ENCODE measurements at regions not wholly inside any gene's neighbourhood (a gene's known extent, or its start where the extent isn't known, plus 50 kb on each side); places are given as distances from the start of the nearest gene placed in this dataset.

DNA sequence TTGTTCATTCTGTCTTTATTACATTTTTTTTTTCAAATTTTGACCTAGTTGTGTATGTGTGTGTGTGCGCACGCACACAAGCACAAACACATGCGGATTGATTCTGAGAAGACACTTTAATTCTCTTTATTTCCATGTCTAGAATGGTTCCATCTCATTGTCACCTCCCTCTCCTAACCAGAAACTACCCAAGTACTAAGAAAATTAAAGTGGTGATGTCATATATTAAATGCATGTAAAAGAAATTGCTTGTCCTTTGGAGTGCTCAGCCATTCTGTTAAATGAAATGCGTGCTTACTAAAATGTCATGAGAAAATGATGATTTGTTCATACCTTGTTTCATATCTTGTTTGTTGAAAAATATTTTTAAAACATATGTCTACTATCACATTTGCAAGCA is 1297.0 kb upstream of the TENM3 start:
- TF ChIP-seq, protein P1, sequence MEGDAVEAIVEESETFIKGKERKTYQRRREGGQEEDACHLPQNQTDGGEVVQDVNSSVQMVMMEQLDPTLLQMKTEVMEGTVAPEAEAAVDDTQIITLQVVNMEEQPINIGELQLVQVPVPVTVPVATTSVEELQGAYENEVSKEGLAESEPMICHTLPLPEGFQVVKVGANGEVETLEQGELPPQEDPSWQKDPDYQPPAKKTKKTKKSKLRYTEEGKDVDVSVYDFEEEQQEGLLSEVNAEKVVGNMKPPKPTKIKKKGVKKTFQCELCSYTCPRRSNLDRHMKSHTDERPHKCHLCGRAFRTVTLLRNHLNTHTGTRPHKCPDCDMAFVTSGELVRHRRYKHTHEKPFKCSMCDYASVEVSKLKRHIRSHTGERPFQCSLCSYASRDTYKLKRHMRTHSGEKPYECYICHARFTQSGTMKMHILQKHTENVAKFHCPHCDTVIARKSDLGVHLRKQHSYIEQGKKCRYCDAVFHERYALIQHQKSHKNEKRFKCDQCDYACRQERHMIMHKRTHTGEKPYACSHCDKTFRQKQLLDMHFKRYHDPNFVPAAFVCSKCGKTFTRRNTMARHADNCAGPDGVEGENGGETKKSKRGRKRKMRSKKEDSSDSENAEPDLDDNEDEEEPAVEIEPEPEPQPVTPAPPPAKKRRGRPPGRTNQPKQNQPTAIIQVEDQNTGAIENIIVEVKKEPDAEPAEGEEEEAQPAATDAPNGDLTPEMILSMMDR (IDR thresholded peaks at IDR 0.05) = no peak
- no peak for TF ChIP-seq POLR2A (IDR thresholded peaks at IDR 0.05)
